ENCODE measurements at regions not wholly inside any gene's neighbourhood (a gene's known extent, or its start where the extent isn't known, plus 50 kb on each side); places are given as distances from the start of the nearest gene placed in this dataset.

GRCh38 chr1:79255421-79255820, 248.9 kb upstream of the ADGRL4 start:
- Histone ChIP-seq H4K5ac (ENCODE audit: insufficient read length, low read depth, low read length) (no peak overlapping the region), H3K9me3 (ENCODE audit: insufficient read depth in 2 of 2, low read depth in 1 of 2, low read length in 1 of 2) (no peaks in the 10 kb centered on the region), H2BK20ac (ENCODE audit: low read length) (no peak overlapping the region), H3K27ac (ENCODE audit: low read depth, low read length) (no peak overlapping the region), H3K79me1 (ENCODE audit: low read depth, low read length) (no peaks in the 10 kb centered on the region), H3K4me3 (ENCODE audit: extremely low read depth in 1 of 4, insufficient read depth in 2 of 4, low read depth in 3 of 4, low read length in 4 of 4) (no peak overlapping the region), H2AFZ (ENCODE audit: low read length) (no peak overlapping the region), H3K56ac (replicated peaks; ENCODE audit: insufficient read length, low read depth, low read length) (no peak overlapping the region), H2BK15ac (ENCODE audit: low read length) (no peak overlapping the region), H2BK5ac (ENCODE audit: low read depth, low read length) (no peak overlapping the region), H3K27me3 (replicated peaks in 1 of 4; ENCODE audit: control insufficient read depth in 3 of 4, extremely low read depth in 1 of 4, insufficient read depth in 3 of 4, low read length in 3 of 4) (no peaks in the 10 kb centered on the region), H3K23me2 (ENCODE audit: low read depth, low read length) (no peaks in the 10 kb centered on the region), H3K18ac (ENCODE audit: extremely low read depth, low read length) (no peak overlapping the region), H3K4me1 (replicated peaks in 1 of 4; ENCODE audit: control insufficient read depth in 3 of 4, insufficient read depth in 4 of 4, low read length in 3 of 4) (peaks cover 0 to 2% (median under 1%) of the 10 kb centered on the region in 4 experiments; a peak in 2 of 7 replicates), H2BK12ac (ENCODE audit: low read depth, low read length) (no peak overlapping the region), H4K8ac (ENCODE audit: extremely low read depth, insufficient read depth, low read length) (no peak overlapping the region), H2AK5ac (ENCODE audit: low read depth, low read length) (no peak overlapping the region), H3K23ac (ENCODE audit: insufficient read length) (no peak overlapping the region), H3K9ac (replicated peaks in 1 of 4; ENCODE audit: extremely low read depth in 1 of 4, low read depth in 3 of 4, low read length in 3 of 4) (no peak overlapping the region), H4K91ac (replicated peaks; ENCODE audit: insufficient read length, low read length) (no peak overlapping the region), H3K14ac (ENCODE audit: insufficient read length) (no peak overlapping the region), H3K4me2 (ENCODE audit: insufficient read depth in 1 of 2, low read depth in 2 of 2, low read length in 2 of 2) (no peak overlapping the region), H3K4ac (replicated peaks; ENCODE audit: insufficient read length, low read depth, low read length) (no peak overlapping the region), H2BK120ac (replicated peaks; ENCODE audit: low read depth, low read length) (no peak overlapping the region), H3K36me3 (ENCODE audit: control insufficient read depth in 2 of 4, insufficient read depth in 4 of 4, low read length in 3 of 4) (no peaks in the 10 kb centered on the region), H3K79me2 (ENCODE audit: control insufficient read depth in 1 of 2, insufficient read depth in 2 of 2, low read length in 2 of 2) (no peaks in the 10 kb centered on the region), H4K20me1 (replicated peaks in 1 of 2; ENCODE audit: control insufficient read depth in 1 of 2, insufficient read depth in 2 of 2, low read length in 2 of 2) (no peaks in the 10 kb centered on the region)
- ChIA-PET CTCF (ENCODE audit: partially characterized antibody) (no interaction called here), POLR2A (ENCODE audit: partially characterized antibody) (no interaction called here)
- WGBS, 2 experiments (ENCODE audit: extremely low coverage in 1 of 2, insufficient coverage in 1 of 2, insufficient read length in 1 of 2, insufficient replicate concordance in 2 of 2, low coverage in 1 of 2, low lambda C conversion rate in 2 of 2, missing lambda C conversion rate in 1 of 2) = 100% methylated on average over 2 of the region's 2 CpGs; no CpG with 5 or more reads in 1 of the 2 experiments
- DNase-seq (ENCODE audit: low read depth in 1 of 2, low spot score in 2 of 2) = no peak
- no peak for FAIRE-seq
- no peak for TF ChIP-seq USF2 (IDR thresholded peaks at IDR 0.05; ENCODE audit: low read length)
- TF ChIP-seq RNF2 (IDR thresholded peaks at IDR 0.05; ENCODE audit: borderline replicate concordance, low read depth, low read length, missing control alignments, poor library complexity, severe bottlenecking) = no peak
- TF ChIP-seq SP4 (IDR thresholded peaks at IDR 0.05; ENCODE audit: low read length) = no peak
- no peak for TF ChIP-seq BRCA1 (IDR thresholded peaks at IDR 0.05; ENCODE audit: low read depth, low read length)
- no peak for TF ChIP-seq ASH2L (IDR thresholded peaks at IDR 0.05; ENCODE audit: low read length)
- TF ChIP-seq RFX5 (IDR thresholded peaks at IDR 0.05; ENCODE audit: borderline replicate concordance, low read depth, low read length) = no peak
- TF ChIP-seq BACH1 (IDR thresholded peaks at IDR 0.05; ENCODE audit: low read length) = no peak
- TF ChIP-seq E2F6 (IDR thresholded peaks at IDR 0.05) = no peak
- TF ChIP-seq CHD2 (IDR thresholded peaks at IDR 0.05; ENCODE audit: low read length) = no peak
- no peak for TF ChIP-seq SP1 (IDR thresholded peaks at IDR 0.05; ENCODE audit: low read depth, low read length)
- TF ChIP-seq NRF1 (IDR thresholded peaks at IDR 0.05; ENCODE audit: low read depth, low read length) = no peak
- no peak for TF ChIP-seq ATF2 (IDR thresholded peaks at IDR 0.05; ENCODE audit: low read length)

All from H1 (cell line).